OCI-LY7 (cell line): ENCODE measurements at regions not wholly inside any gene's neighbourhood (a gene's known extent, or its start where the extent isn't known, plus 50 kb on each side); places are given as distances from the start of the nearest gene placed in this dataset.
"Not testable (repeated sequence)": the region's sequence is repeated elsewhere in the genome, so short reads cannot be mapped to it uniquely, and the experiment has no call there.

Experiments
- BruUV-seq: library from RNA; stranded (reverse); fragments of 400-500 nt; replicated peaks from 2 replicates; lab custom pipeline; 2021; lab: Mats Ljungman, UMichigan
- CTCF ChIA-PET: fragments of 300-600 bp; sonication (Branson Sonifier 250); formaldehyde crosslinking; loops from one replicate; lab custom pipeline; 2022; ENCODE audit warnings: antibody characterized with exemption; ENCODE audit not compliant: unreplicated experiment; lab: Charles Lee
- POLR2A ChIA-PET: fragments of 300-600 bp; sonication (Branson Sonifier 250); formaldehyde crosslinking; loops from one replicate; lab custom pipeline; 2022; ENCODE audit warnings: antibody characterized with exemption; lab: Charles Lee
- DNase-seq: peaks from one replicate; pipeline ENCODE4 v3.0.0-alpha.2; 2015; ENCODE audit warnings: low spot score
- H2AFZ ChIP-seq: fragments of 200-600 bp; sonication (generic), shearing (Covaris generic); 2 replicates; pipeline ENCODE4 v1.6.1; 2014; ENCODE audit warnings: mild to moderate bottlenecking, antibody characterized with exemption, low read length, moderate library complexity
- H3K27ac ChIP-seq: fragments of 200-600 bp; sonication (generic); 2 replicates; pipeline ENCODE4 v1.5.1; 2014; ENCODE audit warnings: mixed run types, low read depth, mild to moderate bottlenecking, moderate library complexity, low read length, inconsistent platforms; ENCODE audit not compliant: poor library complexity, severe bottlenecking
- H3K36me3 ChIP-seq: fragments of 200-600 bp; sonication (generic); 2 replicates; pipeline ENCODE4 v1.6.1; 2014; ENCODE audit warnings: mild to moderate bottlenecking, antibody characterized with exemption, low read length, moderate library complexity, mixed read lengths; ENCODE audit not compliant: insufficient read depth
- H3K4me1 ChIP-seq: fragments of 200-600 bp; sonication (generic); 2 replicates; pipeline ENCODE4 v1.5.1; 2014; ENCODE audit warnings: mild to moderate bottlenecking, low read length; ENCODE audit not compliant: insufficient read depth, poor library complexity, severe bottlenecking
- H3K4me2 ChIP-seq: fragments of 200-600 bp; sonication (generic); 2 replicates; pipeline ENCODE4 v1.6.1; 2014; ENCODE audit warnings: mild to moderate bottlenecking, low read length
- H3K4me3 ChIP-seq: fragments of 200-600 bp; sonication (generic); 2 replicates; pipeline ENCODE4 v1.5.1; 2014; ENCODE audit warnings: mild to moderate bottlenecking, low read depth, low read length; ENCODE audit not compliant: poor library complexity, severe bottlenecking
- H3K79me2 ChIP-seq: fragments of 200-600 bp; sonication (generic); 2 replicates; pipeline ENCODE4 v1.6.1; 2016; ENCODE audit warnings: low read depth, mild to moderate bottlenecking, low read length, moderate library complexity, mixed read lengths; ENCODE audit not compliant: insufficient read depth
- H3K9me2 ChIP-seq: fragments of 200-600 bp; sonication (generic); 2 replicates; pipeline ENCODE4 v1.6.1; 2016; ENCODE audit warnings: mild to moderate bottlenecking, low read length, mixed read lengths; ENCODE audit not compliant: insufficient read depth
- H3K9me3 ChIP-seq: fragments of 200-600 bp; sonication (generic); 2 replicates; pipeline ENCODE4 v1.6.1; 2014; ENCODE audit warnings: mild to moderate bottlenecking, mixed run types, low read length, mixed read lengths
- H4K20me1 ChIP-seq: fragments of 200-600 bp; sonication (generic); 2 replicates; pipeline ENCODE4 v1.6.1; 2014; ENCODE audit warnings: mild to moderate bottlenecking, antibody characterized with exemption, low read length, moderate library complexity, mixed read lengths; ENCODE audit not compliant: insufficient read depth
- CTCF ChIP-seq: fragments of 200-600 bp; sonication (generic); conservative IDR thresholded peaks from 2 replicates; pipeline ENCODE4 v1.5.1; 2014; ENCODE audit warnings: mild to moderate bottlenecking, antibody characterized with exemption, low read length, moderate library complexity, mixed read lengths
- EZH2phosphoT487 ChIP-seq: fragments of 200-600 bp; sonication (generic); IDR thresholded peaks from 2 replicates; pipeline ENCODE4 v1.6.1; 2018; ENCODE audit warnings: low read depth, borderline replicate concordance, mild to moderate bottlenecking, mixed run types, antibody characterized with exemption, low read length, moderate library complexity, mixed read lengths
- intact Hi-C: fragments of 100-400 bp; cut with micrococcal nuclease; formaldehyde crosslinking; loops from one replicate; pipeline ENCODE4 v1.10.0; 2022; ENCODE audit not compliant: unreplicated experiment

GRCh38 chr15:35963326-35963725 is 417.4 kb upstream of the DPH6 start:
- intact Hi-C loops = no loop called here
- CTCF ChIA-PET = no interaction called here
- Histone ChIP-seq H3K9me3 (no peaks in the 10 kb centered on the region), H2AFZ (no peak overlapping the region), H3K9me2 (no peaks in the 10 kb centered on the region), H3K27ac (no peak overlapping the region), H3K79me2 (no peaks in the 10 kb centered on the region), H3K4me2 (no peak overlapping the region), H3K36me3 (no peaks in the 10 kb centered on the region), H4K20me1 (no peaks in the 10 kb centered on the region), H3K4me1 (no peaks in the 10 kb centered on the region), H3K4me3 (no peak overlapping the region)
- POLR2A ChIA-PET = no interaction called here
- TF ChIP-seq CTCF (no peak), EZH2phosphoT487 (no peak)
- BruUV-seq = no TSS peak
- no peak for DNase-seq

- POLR2A ChIA-PET = no interaction called here
- H3K4me1 ChIP-seq = no peaks in the 10 kb centered on the region
- no peak overlapping the region for H3K27ac ChIP-seq
- H4K20me1 ChIP-seq = no peaks in the 10 kb centered on the region
- H3K4me3 ChIP-seq = no peak overlapping the region
- BruUV-seq = no TSS peak
- intact Hi-C loops = no loop called here
- H3K79me2 ChIP-seq = no peaks in the 10 kb centered on the region
- no peak overlapping the region for H3K4me2 ChIP-seq
- H2AFZ ChIP-seq = no peak overlapping the region
- no peak for DNase-seq
- CTCF ChIA-PET = no interaction called here
- no peaks in the 10 kb centered on the region for H3K36me3 ChIP-seq
- H3K9me2 ChIP-seq = no peaks in the 10 kb centered on the region
- no peak for TF ChIP-seq CTCF
- no peaks in the 10 kb centered on the region for H3K9me3 ChIP-seq
Measured at GRCh38 chr15:35966781-35967180, 420.8 kb upstream of the DPH6 start.

GRCh38 chr15:35967968-35968367 is 422.0 kb upstream of the DPH6 start:
- H3K4me3 ChIP-seq, H3K36me3 ChIP-seq, H3K9me3 ChIP-seq, H4K20me1 ChIP-seq, POLR2A ChIA-PET, H3K27ac ChIP-seq, H2AFZ ChIP-seq, H3K4me2 ChIP-seq, H3K79me2 ChIP-seq, H3K4me1 ChIP-seq, DNase-seq, CTCF ChIA-PET, intact Hi-C loops, H3K9me2 ChIP-seq, BruUV-seq: not testable (repeated sequence)
